NCI-H2107 treated with DMSO at 0.1 percent for 48 hours (cell line): ENCODE measurements at regions not wholly inside any gene's neighbourhood (a gene's known extent, or its start where the extent isn't known, plus 50 kb on each side); places are given as distances from the start of the nearest gene placed in this dataset.
A peak's percentile ranks its signal among the peaks of the same experiment; 100 is the strongest.
"Not testable (repeated sequence)": the region's sequence is repeated elsewhere in the genome, so short reads cannot be mapped to it uniquely, and the experiment has no call there.

Experiments
- DNase-seq: peaks from one replicate; lab custom pipeline; 2025; ENCODE audit not compliant: unreplicated experiment; lab: John Stamatoyannopoulos, UW

- no peak for DNase-seq
Observed at GRCh38 chr6:156457601-156458000, 319.6 kb upstream of the ARID1B start.

GRCh38 chr6:156455847-156456246, 321.3 kb upstream of the ARID1B start:
- DNase-seq = no peak

GRCh38 chr6:156454867-156455266, 322.3 kb upstream of the ARID1B start:
- no peak for DNase-seq

GRCh38 chr6:156451726-156452125, 325.5 kb upstream of the ARID1B start:
- DNase-seq = no peak

- DNase-seq = no peak
Observed at GRCh38 chr6:156451088-156451487, 326.1 kb upstream of the ARID1B start.

GRCh38 chr6:156450421-156450820, 326.8 kb upstream of the ARID1B start:
- no peak for DNase-seq

- DNase-seq = no peak
Observed at GRCh38 chr6:156449569-156449968, 327.6 kb upstream of the ARID1B start.

- DNase-seq = peak; percentile 22
Observed at GRCh38 chr6:156449128-156449527, 328.1 kb upstream of the ARID1B start.

GRCh38 chr6:156448579-156448978, 328.6 kb upstream of the ARID1B start:
- no peak for DNase-seq

- DNase-seq = no peak
Observed at GRCh38 chr6:156440688-156441087, 336.5 kb upstream of the ARID1B start.

GRCh38 chr6:156438350-156438923, 338.7 kb upstream of the ARID1B start:
- DNase-seq = no peak

- DNase-seq = no peak
Observed at GRCh38 chr6:156437121-156437879, 339.9 kb upstream of the ARID1B start.

- peak; percentile 46 for DNase-seq
Observed at GRCh38 chr6:156434795-156435190, 342.4 kb upstream of the ARID1B start.

GRCh38 chr6:156434049-156434794, 343.0 kb upstream of the ARID1B start:
- no peak for DNase-seq

GRCh38 chr6:156432543-156432942, 344.6 kb upstream of the ARID1B start:
- DNase-seq = no peak

GRCh38 chr6:156430386-156430785, 346.8 kb upstream of the ARID1B start:
- DNase-seq = no peak

- no peak for DNase-seq
Observed at GRCh38 chr6:156427345-156427744, 349.8 kb upstream of the ARID1B start.

- no peak for DNase-seq
Observed at GRCh38 chr6:156425359-156426020, 351.7 kb upstream of the ARID1B start.

GRCh38 chr6:156423829-156424228, 353.3 kb upstream of the ARID1B start:
- no peak for DNase-seq

- no peak for DNase-seq
Observed at GRCh38 chr6:156423075-156423474, 354.1 kb upstream of the ARID1B start.

GRCh38 chr6:156421933-156422332, 355.2 kb upstream of the ARID1B start:
- DNase-seq = no peak

- DNase-seq = not testable (repeated sequence)
Observed at GRCh38 chr6:156421301-156421700, 355.9 kb upstream of the ARID1B start.
